ENCODE measurements at regions not wholly inside any gene's neighbourhood (a gene's known extent, or its start where the extent isn't known, plus 50 kb on each side); places are given as distances from the start of the nearest gene placed in this dataset.

DNA sequence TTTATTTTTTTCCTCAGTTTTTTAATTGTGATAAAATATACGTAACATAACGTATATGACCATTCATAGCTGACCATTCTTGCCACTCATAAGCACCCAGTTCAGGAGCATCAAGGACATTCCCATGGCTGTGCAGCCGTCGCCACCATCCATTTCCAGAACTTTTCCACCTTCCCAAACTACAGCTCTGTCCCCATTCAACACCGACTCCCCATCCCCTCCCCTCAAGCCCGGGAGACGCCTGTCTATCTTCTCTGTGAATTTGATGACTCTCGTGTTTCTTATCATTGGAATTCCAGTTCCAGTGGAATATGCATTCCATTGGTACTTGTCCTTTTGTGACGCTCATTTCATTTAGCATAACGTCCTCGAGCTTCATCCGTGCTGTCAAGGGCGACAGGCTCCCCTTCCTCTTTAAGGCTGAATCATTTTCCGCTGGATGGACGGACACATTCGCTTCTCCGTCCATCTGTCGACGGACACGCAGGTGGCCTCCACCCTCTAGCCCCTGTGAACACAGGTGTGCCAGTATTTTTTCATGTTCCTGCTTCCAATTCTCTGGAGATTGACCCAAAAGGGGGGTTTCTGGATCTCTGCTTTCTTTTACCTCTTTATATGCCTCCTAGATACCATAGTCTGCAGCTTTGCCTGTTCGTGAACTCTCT is 88.1 kb downstream of the YTHDF1 start:
- no peak for DNase-seq

DNA sequence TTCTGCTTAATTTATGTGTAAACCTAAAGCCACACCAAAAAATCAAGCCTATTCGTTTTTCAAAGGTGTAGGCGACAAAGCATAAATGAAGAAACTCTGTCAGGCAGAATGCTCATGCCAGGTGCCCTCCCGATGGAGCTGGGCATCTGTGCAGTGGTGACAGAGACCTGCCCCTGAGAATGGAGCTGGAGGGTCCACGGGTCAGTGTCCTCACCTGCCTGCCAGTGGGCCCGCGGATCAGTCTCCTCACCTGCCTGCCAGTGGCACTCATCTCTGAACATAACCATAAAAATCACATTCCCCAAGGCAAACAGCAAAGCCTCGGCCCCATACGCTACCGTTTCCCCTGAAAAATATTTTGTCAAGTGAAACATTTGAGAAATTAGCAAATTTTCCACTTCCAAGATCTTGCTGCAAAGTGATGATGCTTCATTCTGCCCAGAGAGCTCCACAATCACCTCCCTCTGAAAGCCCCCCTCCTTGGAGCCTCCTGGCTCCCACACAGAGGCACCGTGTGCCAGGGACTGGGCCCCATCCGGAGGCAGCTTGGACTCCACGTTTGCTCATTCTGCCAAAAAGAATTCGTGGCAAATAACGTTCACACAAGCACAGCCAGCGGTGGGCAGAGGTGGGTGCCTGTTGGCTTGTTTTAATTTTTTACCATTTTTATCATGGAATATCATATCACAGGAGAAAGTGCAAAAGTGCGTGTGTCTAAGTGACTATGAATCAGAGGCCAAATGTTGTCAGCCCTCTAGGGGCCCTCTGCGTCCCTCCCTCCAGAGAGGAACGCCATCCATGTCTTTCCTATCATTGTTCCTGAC is 88.8 kb downstream of the YTHDF1 start:
- no peak for DNase-seq

DNA sequence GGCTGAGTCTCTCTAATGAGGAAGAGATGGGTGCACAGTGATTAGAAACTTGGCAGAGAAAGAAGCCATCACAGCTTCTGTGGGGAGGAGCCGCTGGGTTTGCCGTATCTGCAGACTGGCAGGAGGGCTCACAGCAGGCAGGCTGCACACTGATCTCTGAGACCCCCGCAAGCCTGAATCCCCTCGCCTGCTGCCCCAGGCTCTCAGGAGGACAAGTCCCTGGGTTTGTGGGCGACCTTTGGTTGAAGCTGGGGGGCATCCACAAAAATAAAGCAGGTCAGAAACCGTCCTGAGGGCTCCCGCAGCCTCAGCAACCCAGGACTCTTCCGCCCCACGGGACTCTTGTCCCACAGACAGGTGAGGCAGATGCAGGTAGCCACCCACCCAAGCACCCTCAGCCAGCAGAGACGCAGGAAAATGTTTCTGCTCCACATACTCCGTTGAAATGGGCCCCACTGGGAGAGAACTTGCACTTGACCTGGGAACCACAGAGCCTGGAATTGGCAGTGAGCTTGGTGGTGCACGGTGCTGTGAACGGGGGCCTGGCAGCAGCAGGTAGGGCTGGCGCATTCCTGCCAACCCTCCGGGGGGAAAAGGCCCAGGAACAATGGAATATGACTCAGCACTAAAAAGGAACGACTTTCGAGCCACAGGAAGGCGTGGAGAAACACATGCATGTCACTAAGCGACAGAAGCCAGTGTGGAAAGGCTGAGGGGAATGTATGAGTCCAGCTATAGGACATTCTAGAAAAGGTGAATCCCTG is 89.9 kb downstream of the YTHDF1 start:
- no peak for DNase-seq

DNA sequence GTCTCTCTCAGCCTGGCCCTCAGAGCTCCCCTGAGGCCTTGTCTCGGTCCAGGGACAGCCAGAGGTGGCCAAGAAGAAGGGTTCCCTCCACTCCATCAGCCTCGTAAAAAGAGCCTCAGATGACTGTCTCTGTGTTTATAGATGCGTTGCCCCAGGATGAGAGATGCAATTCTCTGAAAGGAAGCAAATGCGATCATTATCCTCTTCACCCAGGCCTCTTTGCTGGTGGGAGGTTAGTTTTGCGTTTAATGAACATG is 90.4 kb downstream of the YTHDF1 start:
- DNase-seq: no peak

DNA sequence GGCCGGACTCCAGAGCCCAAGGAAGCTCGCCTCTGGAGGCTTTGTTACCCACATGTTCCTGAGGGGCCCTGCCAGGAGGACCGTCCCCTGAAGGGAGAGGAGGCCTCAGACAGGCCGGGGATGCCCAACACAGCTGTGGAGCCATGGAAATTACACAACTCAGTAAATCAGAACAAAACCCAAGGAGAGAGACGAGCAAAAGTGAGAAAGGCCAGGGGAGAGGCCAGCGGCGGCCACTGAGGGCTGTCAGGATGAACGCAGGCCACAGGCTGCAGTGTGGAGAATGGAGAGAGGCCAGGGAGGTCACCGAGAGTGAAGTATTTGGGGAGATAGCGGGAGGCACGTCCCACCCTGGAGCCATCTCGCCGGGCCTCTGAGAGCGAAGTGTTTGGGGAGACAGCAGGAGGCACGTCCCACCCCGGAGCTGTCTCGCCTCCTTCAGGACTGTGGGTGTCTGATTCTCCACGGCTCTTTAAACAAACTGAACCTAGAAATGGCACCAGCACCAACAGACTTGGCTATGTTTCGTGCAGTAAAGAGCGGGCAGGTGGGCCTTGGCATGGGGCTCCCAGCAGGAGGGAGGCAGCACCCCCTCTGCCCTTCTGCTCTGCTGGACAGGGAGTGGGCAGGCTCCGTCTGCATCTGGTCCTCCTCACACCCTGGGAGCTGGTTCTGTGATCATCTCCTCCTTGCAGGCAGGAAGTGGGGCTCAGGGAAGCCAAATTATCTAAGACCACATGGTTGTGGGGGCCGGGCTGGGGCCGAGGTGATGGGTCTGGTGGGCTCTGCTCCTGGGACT is 91.0 kb downstream of the YTHDF1 start:
- peak; percentile 14 for DNase-seq

DNA sequence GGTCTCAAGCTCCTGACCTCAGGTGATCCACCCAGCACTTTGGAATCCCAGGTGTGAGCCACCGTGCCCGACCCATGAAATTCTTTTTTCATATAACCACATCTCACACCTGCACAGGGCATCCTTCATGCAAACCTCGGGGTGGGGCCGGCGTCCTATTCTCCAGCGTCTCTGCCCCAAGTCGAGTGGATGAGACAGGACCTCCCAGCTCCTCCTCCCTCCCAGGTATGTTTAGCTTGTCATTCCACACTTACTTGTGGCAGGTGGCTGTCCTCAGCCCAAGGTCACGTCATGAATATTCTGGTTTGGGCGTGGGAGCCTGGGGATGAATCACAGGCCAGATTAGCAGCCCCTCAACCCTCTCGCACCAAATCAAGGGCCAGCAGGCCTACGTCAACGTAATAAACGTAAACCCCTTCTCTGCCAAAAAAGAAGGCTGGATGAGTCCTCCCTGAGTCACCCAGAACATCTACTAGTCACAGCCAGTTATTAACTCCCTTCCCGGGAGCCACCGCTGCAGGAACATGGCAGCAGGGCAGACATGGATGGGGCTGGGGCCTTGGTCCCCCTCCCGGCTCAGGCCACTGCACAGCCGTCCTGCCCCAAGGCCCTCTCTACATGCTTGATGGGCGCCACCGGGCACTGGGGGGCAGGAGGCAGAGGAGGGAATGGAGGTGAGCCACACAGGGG is 91.7 kb downstream of the YTHDF1 start:
- DNase-seq: peak; percentile 9

DNA sequence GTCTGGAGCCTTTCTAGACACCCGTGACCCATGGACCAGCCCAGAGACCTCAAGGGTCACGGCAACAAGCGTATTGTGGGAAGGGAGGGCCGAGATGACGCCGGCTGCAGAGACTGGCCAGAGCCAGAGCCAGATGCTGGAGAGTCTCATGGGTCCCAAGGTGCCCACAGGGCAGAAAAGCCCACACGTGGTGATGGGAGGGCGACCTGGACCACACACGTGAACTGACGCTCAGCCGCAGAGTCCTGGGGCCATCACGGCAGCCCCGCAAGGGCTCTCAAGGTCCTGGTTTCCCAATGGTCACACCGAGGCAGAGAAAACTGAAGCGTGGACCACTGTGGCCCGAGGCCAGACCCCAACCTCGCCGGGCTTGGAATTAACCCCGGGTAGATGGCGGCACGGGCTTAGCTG is 92.6 kb downstream of the YTHDF1 start:
- DNase-seq: peak; percentile 22

DNA sequence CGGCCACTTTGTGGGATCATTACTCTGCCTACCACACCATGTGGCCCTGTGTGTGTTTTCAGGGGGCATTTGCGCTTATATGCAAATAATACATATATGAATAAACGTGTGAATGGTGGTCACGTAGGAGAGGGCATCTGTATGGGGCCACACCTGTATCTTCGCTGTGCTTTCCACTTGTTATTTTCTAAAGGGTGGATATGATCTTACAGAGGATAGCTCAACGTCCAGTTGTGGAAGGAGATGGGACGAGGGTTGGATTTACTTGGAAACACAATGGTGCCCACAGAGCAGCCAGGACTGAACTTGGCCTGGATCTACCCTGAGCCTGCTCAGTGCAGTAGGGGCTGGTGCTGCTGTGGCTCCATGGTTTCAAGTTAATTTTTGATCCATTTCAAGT is 93.3 kb downstream of the YTHDF1 start:
- DNase-seq: no peak

DNA sequence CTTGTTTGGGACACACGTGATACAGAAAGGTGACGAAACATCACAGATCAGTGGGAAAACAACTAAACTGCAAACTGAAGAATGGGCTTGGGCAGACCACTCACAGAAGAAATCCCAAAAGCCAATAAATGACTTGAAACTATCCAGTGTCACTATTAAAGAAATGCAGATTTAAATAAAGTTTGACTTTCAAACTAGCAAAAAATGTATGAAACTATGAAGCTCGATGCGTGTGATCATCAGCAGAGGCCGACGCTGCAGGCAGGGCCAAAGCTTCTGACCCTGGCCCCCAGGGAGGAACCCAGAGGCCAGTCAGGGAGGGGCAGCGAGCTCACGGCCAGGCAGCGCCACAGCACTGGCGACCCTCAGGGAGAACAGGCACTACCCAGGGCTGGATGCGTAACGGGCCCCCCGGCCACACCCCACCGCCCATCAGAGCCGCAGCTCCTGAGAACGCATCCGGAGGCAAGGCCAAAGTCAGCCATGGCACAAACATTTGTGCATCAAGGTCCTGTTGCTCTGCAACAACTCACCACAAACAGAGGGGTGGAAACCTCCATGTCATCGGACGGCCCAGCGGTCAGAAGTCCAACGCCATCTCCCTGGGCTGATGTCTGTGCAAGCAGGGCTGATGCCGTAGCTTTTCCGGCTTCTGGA is 94.1 kb downstream of the YTHDF1 start:
- no peak for DNase-seq

DNA sequence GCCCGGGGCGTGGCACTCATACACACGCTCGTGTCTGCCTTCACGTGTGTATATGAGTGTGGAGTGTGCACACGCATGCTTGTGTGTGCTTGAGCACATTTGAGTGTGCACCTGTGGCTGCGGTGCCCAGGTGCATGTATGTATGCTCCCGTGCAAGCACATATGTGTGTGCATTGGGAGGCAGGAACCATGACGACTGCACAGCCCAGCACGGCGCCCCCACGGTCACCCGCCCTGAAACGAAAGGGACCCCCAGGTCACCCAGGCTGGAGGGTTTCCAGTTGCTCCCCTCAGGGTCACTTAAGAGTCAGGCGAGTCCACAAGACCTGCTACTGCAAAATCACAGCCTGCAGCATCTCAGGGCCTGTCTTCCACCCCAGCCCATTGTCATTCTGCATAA is 94.7 kb downstream of the YTHDF1 start:
- DNase-seq: no peak

DNA sequence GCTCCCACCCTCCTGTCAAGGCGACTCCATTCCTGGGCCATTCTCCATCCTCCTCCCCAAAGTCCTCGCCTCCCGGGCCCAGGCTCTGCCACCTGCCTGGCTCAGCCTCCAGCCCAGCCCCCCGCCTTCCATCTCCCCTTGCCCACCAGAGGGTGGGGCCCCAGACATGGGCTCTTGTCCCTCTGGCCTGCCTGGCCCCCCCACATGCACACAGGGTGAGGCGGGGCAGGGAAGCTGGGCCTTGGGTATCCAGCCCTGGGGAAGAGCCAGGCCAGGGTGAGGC is 95.2 kb downstream of the YTHDF1 start:
- DNase-seq: no peak

DNA sequence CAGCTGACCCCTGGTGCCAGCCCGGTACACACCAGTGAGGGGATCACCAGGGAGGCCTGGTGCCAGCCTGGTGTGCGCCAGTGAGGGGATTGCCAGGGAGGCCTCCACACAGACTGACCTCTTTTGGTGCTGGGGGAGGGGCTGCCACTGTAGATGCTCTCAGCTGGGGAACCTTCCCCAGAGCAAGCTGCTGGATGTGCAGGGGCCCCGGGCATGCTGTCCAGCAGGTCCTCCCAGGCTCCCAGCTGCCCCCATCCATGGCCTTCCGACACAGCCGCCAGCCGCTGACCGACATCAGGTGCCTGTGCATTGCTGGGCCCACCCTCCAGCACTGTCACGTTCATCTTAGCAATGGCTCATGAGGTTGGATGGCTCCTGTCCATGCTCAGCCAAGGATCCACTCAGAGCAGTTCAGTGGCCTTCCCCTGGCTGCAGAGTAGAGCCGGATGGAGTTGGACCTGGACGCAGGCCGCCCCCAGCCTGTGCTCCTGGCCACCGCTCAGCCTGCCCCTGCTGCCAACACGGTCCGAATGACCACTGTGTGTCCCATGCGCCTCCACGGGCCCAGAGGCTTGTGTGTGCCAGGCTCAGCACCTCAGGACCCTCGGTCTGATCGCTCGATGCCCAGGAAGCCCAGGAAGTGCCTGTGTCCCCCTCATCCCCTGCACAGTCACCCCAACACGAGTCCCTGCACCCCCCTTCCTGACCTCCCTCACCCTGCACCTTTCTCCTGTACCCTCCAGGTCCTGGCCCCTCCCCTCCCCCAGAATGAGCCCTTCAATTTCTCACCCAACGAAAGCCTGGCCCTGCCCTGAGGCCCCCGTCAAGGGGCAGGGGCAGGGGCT is 95.7 kb downstream of the YTHDF1 start:
- no peak for DNase-seq

DNA sequence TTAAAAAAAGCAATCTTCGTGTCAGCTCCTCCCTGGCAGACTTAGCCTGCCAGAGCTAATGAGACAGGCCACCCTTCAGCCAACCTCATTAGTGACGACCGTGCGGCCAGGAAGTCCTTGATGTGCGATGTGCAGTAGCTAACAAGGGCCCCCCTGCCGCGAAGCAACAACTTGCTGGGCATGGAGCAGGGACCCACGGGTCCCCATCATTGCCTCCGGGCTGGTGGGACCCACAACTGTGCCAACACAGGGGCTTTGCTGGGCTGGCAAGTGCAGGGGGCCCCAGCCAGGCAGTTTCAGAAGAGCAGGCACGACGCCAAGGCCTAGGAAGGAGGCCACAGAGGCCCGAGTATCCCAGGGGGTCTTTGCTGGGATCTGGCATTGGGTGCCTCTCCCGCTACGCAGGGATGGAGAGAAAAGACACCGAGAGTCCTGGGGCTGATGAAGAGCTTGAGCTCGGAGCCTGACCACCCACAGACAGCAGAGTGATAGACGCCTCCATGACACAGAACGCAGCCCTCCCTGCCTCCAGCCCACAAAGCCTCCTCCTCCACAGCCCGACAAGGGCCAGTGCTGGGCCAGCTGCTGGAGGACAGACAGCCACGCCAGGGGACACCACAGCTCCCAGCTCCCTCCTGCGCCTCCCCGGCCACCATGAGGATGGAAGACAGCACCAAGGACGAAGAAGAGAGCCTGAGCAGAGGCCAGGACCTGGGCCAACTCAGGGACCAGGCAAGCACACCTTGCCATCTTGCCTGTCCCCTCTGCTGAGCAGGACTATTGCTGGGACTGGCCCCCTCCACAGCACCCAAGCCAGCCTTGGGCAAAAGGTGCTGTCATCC is 96.6 kb downstream of the YTHDF1 start:
- no peak for DNase-seq

DNA sequence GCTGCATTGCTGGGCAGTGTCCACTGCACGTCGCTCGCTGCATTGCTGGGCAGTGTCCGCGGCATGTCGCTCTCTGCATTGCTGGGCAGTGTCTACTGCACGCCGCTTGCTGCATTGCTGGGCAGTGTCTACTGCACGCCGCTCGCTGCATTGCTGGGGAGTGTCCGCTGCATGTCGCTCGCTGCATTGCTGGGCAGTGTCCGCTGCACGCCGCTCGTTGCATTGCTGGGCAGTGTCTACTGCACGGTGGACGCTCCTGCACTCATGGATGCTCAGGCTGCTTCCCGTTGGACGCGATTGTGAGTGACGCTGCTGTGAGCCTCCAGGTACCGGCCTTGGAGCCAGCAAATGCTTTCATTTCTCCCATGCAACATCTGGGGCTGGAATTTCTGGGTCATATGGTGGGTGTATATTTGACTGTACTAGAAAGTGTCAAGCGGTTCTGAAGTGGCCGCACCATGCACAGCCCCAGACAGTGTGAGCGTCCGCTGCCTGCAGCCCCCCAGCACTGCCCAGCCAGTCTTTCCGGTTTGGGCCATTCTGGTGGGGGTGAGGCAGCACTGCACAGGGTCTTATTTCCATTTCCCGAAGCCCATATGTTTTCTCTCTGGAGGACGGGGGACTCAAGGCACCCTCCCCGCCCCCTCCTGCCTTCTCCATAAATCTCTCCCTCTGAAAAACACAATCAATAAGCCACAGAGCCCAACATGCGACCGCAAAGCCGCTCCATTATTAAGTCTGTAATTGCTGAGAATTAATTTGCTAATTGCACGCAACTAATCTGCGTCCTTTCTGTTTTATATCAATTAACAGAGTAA is 97.4 kb downstream of the YTHDF1 start:
- no peak for DNase-seq

DNA sequence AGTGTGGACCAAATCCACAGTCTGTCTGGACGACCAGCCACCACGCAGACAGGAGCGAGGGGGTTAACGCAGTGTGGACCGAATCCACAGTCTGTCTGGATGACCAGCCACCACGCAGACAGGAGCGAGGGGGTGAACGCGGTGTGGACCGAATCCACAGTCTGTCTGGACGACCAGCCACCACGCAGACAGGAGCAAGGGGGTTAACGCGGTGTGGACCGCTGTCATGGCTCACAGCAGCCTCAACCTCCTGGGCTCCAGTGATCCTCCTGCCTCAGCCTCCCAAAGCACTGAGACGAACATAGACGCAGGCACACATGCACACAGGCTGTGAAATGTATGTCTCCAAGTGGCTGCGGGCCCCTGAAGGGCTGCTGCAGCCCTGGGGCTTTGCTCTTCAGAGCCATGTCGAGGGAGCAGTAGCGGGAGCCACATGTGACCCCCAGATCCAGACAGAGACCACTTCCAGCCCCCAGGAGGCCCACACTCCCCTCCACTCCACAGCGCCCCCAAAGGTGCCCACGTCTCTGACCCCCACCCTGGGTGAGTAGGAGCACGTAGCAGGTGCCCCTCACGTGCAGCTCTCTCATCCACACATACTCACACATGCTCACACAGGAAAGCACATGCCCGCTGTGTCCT is 98.1 kb downstream of the YTHDF1 start:
- no peak for DNase-seq

DNA sequence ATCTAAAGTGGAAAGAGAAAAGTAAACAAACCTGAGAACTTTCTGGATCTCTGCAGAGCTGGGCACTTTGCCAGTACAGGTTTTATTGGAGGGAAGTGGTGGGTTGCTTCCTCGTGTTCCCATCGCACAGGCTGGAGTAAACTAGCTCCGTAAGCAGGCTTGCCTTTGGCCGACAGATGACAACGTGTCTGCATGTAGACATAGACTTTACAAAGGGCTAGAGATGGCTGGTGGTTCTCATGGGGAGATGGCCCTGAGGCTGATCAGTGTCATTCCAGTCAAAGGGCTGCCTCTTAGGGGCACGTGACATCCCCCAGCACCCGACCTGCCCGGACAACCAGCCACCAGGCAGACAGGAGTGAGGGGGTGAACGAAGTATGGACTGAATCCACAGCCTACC is 98.8 kb downstream of the YTHDF1 start:
- no peak for DNase-seq

DNA sequence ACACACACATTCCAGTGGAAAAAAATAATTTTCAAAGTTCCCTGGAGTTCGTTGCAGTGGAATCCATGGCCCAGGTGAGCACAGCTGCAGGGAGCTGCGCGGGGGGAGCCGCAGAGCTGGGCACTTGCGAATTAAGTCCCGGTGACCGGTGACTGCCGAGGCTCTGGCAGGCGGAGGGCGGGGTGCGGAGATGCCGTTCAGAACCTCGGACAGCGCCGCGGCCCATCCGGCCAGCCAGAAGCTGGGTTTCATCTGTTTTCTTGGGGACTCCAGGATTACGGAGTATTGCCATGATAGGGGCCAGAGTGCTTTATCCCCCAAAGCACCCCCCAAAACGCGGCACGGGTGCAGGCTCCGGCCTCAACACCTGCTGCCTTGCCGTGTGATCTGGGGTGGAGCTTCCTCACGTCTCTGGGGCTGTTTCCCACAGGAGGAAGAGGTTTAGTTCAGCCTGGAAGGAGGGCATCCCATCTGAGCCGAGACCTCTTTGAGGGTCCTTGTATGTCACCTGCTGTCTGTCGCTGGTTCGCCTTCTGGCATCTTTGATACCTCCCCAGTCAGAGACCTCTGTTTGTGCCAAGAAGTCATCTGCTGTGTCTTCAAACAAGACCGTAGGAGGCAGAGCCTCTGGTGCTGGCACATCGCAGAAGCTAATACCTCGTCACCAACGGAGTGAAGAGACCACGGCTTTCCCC is 99.4 kb downstream of the YTHDF1 start:
- no peak for DNase-seq

DNA sequence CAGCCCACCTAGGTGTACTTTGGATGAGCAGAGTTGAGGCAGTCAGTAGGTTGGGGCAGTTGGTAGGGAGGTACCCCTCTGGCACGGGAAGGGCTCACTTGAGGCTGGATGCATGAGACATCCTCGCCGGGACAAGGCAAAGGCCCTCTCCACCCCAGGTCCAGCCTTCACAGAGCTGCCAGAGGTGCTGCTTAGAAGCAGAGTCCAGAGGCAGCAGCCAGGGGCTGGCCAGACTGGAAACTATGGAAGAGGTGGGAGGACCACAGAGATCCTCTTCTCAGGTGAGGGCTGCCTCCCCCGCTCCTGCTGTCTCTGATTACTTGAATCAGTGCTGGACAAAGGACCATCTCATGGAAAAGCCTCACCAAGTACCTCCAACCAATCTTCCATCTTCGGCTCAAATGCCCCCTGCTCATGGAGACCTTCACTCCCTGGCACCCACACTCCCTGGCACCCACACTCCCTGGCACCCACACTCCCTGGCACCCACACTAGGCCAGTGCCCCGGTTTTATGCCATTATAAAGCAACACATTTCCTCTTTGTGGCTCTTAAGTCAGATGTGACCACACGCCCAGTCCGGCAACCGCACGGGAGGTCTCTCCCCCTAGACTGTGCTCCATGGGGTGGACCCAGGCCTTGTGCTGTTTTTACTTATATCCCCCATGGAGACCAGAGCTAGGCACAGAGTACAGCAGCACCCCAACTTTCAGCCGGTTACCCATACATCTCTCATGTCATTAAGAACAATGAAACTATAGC is 100.1 kb downstream of the YTHDF1 start:
- no peak for DNase-seq
